C4-2B (cell line): ENCODE measurements at regions not wholly inside any gene's neighbourhood (a gene's known extent, or its start where the extent isn't known, plus 50 kb on each side); places are given as distances from the start of the nearest gene placed in this dataset.

Experiments used
- H3K27ac ChIP-seq: fragments of 450-650 bp; 2 replicates; pipeline ENCODE4 v1.5.1; 2017
- CTCF ChIP-seq: fragments of 450-650 bp; conservative IDR thresholded peaks from 2 replicates; pipeline ENCODE4 v1.5.1; 2017; ENCODE audit warnings: mild to moderate bottlenecking
- ZFX ChIP-seq: fragments of 450-650 bp; IDR thresholded peaks from 2 replicates; pipeline ENCODE4 v1.6.1; 2017

- TF ChIP-seq ZFX (no peak), CTCF (no peak)
Measured at GRCh38 chr4:111689731-111690130, 455.5 kb upstream of the FAM241A start.

GRCh38 chr4:111693758-111694157, 451.5 kb upstream of the FAM241A start:
- TF ChIP-seq CTCF (no peak), ZFX (no peak)

More at GRCh38 chr4:111689731-111690130, 455.5 kb upstream of the FAM241A start:
- no peak overlapping the region for H3K27ac ChIP-seq

GRCh38 chr4:111695677-111696076, 449.6 kb upstream of the FAM241A start:
- H3K27ac ChIP-seq = no peak overlapping the region
- TF ChIP-seq ZFX (no peak), CTCF (no peak)

More at GRCh38 chr4:111693758-111694157, 451.5 kb upstream of the FAM241A start:
- H3K27ac ChIP-seq = no peak overlapping the region

- TF ChIP-seq ZFX (no peak), CTCF (no peak)
- H3K27ac ChIP-seq = no peak overlapping the region
Measured at GRCh38 chr4:111696505-111696904, 448.7 kb upstream of the FAM241A start.

- TF ChIP-seq CTCF = no peak
- no peak for TF ChIP-seq ZFX
- H3K27ac ChIP-seq = no peak overlapping the region
Measured at GRCh38 chr4:111697176-111697942, 447.9 kb upstream of the FAM241A start.

- TF ChIP-seq CTCF (no peak), ZFX (no peak)
- H3K27ac ChIP-seq = no peak overlapping the region
Measured at GRCh38 chr4:111698361-111698760, 446.9 kb upstream of the FAM241A start.

GRCh38 chr4:111699165-111699564, 446.1 kb upstream of the FAM241A start:
- H3K27ac ChIP-seq = no peak overlapping the region
- no peak for TF ChIP-seq ZFX
- TF ChIP-seq CTCF = no peak
